WTC11 (cell line): ENCODE measurements at regions not wholly inside any gene's neighbourhood (a gene's known extent, or its start where the extent isn't known, plus 50 kb on each side); places are given as distances from the start of the nearest gene placed in this dataset.

Source experiments
- ATAC-seq: fragments of 200-7000 bp; cut with Tn5 transposase; 2 replicates; pipeline ENCODE4 v1.10.0; 2021; ENCODE audit warnings: mild to moderate bottlenecking, moderate library complexity
- CTCF ChIA-PET: fragments of 300-600 bp; sonication (Branson Sonifier 250); formaldehyde crosslinking; loops from one replicate; lab custom pipeline; 2021; ENCODE audit warnings: antibody characterized with exemption; lab: Charles Lee
- POLR2A ChIA-PET: fragments of 350-600 bp; sonication (Branson Sonifier 250); formaldehyde crosslinking; loops from one replicate; lab custom pipeline; 2021; ENCODE audit warnings: antibody characterized with exemption; lab: Charles Lee
- DNase-seq: peaks from one replicate; pipeline ENCODE4 v3.0.0; 2021; ENCODE audit warnings: low spot score
- H3K27ac Mint-ChIP-seq: 2 replicates; pipeline ENCODE4 v1.8.0; 2021; ENCODE audit warnings: mixed read lengths
- H3K27me3 Mint-ChIP-seq: 2 replicates; pipeline ENCODE4 v1.8.0; 2021; ENCODE audit warnings: low read depth, mild to moderate bottlenecking, moderate library complexity, mixed read lengths
- H3K36me3 Mint-ChIP-seq: 2 replicates; pipeline ENCODE4 v1.8.0; 2021; ENCODE audit warnings: mixed read lengths
- H3K4me1 Mint-ChIP-seq: 2 replicates; pipeline ENCODE4 v1.8.0; 2022; ENCODE audit warnings: mixed read lengths
- H3K4me3 Mint-ChIP-seq: 2 replicates; pipeline ENCODE4 v1.8.0; 2021; ENCODE audit warnings: mild to moderate bottlenecking, moderate library complexity, mixed read lengths
- H3K9me3 Mint-ChIP-seq: 2 replicates; pipeline ENCODE4 v1.8.0; 2021; ENCODE audit warnings: mixed read lengths
- FOXJ3 ChIP-seq: sonication (generic); formaldehyde crosslinking; IDR thresholded peaks from 2 replicates; pipeline ENCODE4 v1.9.0; 2021; ENCODE audit warnings: missing genetic modification reagents, mild to moderate bottlenecking, borderline replicate concordance
- IRF1 ChIP-seq: sonication (generic); formaldehyde crosslinking; IDR thresholded peaks from 2 replicates; pipeline ENCODE4 v1.8.0; 2023; ENCODE audit warnings: missing genetic modification reagents
- MXD4 ChIP-seq: fragments of 250-450 bp; sonication (Bioruptor Pico); IDR thresholded peaks from 2 replicates; pipeline ENCODE4 v1.8.0; 2021; ENCODE audit warnings: mild to moderate bottlenecking, moderate library complexity, borderline replicate concordance
- SOX15 ChIP-seq: fragments of 250-450 bp; sonication (Bioruptor Pico); IDR thresholded peaks from 2 replicates; pipeline ENCODE4 v1.9.0; 2021; ENCODE audit warnings: mild to moderate bottlenecking
- USF2 ChIP-seq: sonication (generic); formaldehyde crosslinking; IDR thresholded peaks from 2 replicates; pipeline ENCODE4 v1.8.1; 2023; ENCODE audit warnings: mild to moderate bottlenecking, missing genetic modification reagents, moderate library complexity
- ZNF317 ChIP-seq: sonication (generic); formaldehyde crosslinking; IDR thresholded peaks from 2 replicates; pipeline ENCODE4 v1.8.1; 2023; ENCODE audit warnings: low read depth, mild to moderate bottlenecking, moderate library complexity, missing genetic modification reagents, borderline replicate concordance
- ZNF416 ChIP-seq: fragments of 250-450 bp; sonication (Bioruptor Pico); IDR thresholded peaks from 2 replicates; pipeline ENCODE4 v1.9.0; 2021; ENCODE audit warnings: mild to moderate bottlenecking, inconsistent platforms
- ZNF512 ChIP-seq: sonication (generic); formaldehyde crosslinking; IDR thresholded peaks from 2 replicates; pipeline ENCODE4 v1.8.1; 2022; ENCODE audit warnings: missing genetic modification reagents, borderline replicate concordance

GRCh38 chr11:27178859-27179258, 138.2 kb downstream of the BBOX1 start:
- Mint-ChIP-seq H3K4me3 (no peak overlapping the region), H3K9me3 (no peaks in the 10 kb centered on the region), H3K27ac (no peak overlapping the region), H3K4me1 (no peaks in the 10 kb centered on the region), H3K27me3 (no peaks in the 10 kb centered on the region; the same call in 1 of the 2 replicates), H3K36me3 (no peaks in the 10 kb centered on the region)
- POLR2A ChIA-PET, result no interaction called here
- CTCF ChIA-PET, result no interaction called here
- TF ChIP-seq USF2 (CRISPR knock-in tag), result no peak
- TF ChIP-seq ZNF317 (CRISPR knock-in tag), result no peak
- no peak for TF ChIP-seq SOX15
- TF ChIP-seq IRF1 (CRISPR knock-in tag), result no peak
- TF ChIP-seq MXD4, result no peak
- no peak for TF ChIP-seq ZNF416 (CRISPR knock-in tag)
- TF ChIP-seq ZNF512, result no peak
- TF ChIP-seq FOXJ3 (CRISPR knock-in tag), result no peak
- ATAC-seq (no peak), DNase-seq (no peak)
